Brain pericyte (primary cell): ENCODE measurements at regions not wholly inside any gene's neighbourhood (a gene's known extent, or its start where the extent isn't known, plus 50 kb on each side); places are given as distances from the start of the nearest gene placed in this dataset.

Source experiments
- DNase-seq: peaks from one replicate; pipeline ENCODE4 v3.0.0-alpha.2; 2012; ENCODE audit warnings: low read depth, low spot score

GRCh38 chr9:13358128-13358527 is 78.6 kb upstream of the MPDZ start:
- DNase-seq, result no peak

GRCh38 chr9:13354733-13355132 is 75.2 kb upstream of the MPDZ start:
- no peak for DNase-seq

- DNase-seq, result no peak
Observed at GRCh38 chr9:13352451-13352979, 73.0 kb upstream of the MPDZ start.

GRCh38 chr9:13351778-13352386 is 72.4 kb upstream of the MPDZ start:
- DNase-seq, result no peak

GRCh38 chr9:13332571-13332970 is 53.1 kb upstream of the MPDZ start:
- DNase-seq, result no peak

GRCh38 chr9:13331320-13331719 is 51.8 kb upstream of the MPDZ start:
- no peak for DNase-seq

GRCh38 chr9:13330396-13331004 is 51.0 kb upstream of the MPDZ start:
- no peak for DNase-seq
